ENCODE measurements at regions not wholly inside any gene's neighbourhood (a gene's known extent, or its start where the extent isn't known, plus 50 kb on each side); places are given as distances from the start of the nearest gene placed in this dataset.

DNA sequence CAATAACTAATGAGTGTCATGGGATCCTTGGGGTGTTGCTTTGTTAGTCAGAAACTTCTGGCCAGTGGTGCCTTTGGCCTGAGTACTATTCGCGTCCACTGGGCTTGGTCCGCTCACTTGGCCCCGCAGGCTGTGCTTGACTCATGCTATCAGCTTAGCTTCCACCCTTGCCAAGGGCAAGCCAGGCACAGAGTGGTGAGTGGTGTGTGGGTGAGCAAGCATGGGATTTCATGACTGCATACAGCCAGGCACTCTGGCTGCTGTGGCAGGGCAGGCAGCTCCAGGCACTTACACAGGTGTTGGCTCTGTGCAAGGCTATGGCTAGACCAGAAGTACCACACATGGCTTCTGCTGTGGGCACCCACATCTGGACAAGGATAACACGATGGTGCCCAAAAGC is 1026.3 kb downstream of the PCDH19 start:
- no peak for TF ChIP-seq CTCF (IDR thresholded peaks at IDR 0.05)
- no peak for TF ChIP-seq EP300 (IDR thresholded peaks at IDR 0.05)
